ENCODE measurements at regions not wholly inside any gene's neighbourhood (a gene's known extent, or its start where the extent isn't known, plus 50 kb on each side); places are given as distances from the start of the nearest gene placed in this dataset.

- TF ChIP-seq, protein P1, sequence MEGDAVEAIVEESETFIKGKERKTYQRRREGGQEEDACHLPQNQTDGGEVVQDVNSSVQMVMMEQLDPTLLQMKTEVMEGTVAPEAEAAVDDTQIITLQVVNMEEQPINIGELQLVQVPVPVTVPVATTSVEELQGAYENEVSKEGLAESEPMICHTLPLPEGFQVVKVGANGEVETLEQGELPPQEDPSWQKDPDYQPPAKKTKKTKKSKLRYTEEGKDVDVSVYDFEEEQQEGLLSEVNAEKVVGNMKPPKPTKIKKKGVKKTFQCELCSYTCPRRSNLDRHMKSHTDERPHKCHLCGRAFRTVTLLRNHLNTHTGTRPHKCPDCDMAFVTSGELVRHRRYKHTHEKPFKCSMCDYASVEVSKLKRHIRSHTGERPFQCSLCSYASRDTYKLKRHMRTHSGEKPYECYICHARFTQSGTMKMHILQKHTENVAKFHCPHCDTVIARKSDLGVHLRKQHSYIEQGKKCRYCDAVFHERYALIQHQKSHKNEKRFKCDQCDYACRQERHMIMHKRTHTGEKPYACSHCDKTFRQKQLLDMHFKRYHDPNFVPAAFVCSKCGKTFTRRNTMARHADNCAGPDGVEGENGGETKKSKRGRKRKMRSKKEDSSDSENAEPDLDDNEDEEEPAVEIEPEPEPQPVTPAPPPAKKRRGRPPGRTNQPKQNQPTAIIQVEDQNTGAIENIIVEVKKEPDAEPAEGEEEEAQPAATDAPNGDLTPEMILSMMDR (IDR thresholded peaks at IDR 0.05), result no peak
- no peak for TF ChIP-seq POLR2A (IDR thresholded peaks at IDR 0.05)
Measured at GRCh38 chr11:71321433-71322191, 69.2 kb upstream of the SHANK2 start.
